ENCODE measurements at regions not wholly inside any gene's neighbourhood (a gene's known extent, or its start where the extent isn't known, plus 50 kb on each side); places are given as distances from the start of the nearest gene placed in this dataset.

- Histone ChIP-seq H3K4me3 (ENCODE audit: low read depth, low read length) (no peak overlapping the region), H3K27ac (ENCODE audit: low read depth, low read length) (no peak overlapping the region), H3K27me3 (ENCODE audit: control insufficient read depth, insufficient read depth, low read length) (no peaks in the 10 kb centered on the region), H3K9me3 (ENCODE audit: control insufficient read depth, insufficient read depth, low read length) (no peaks in the 10 kb centered on the region)
- ChIA-PET CTCF (no interaction called here), POLR2A (no interaction called here)
- TF ChIP-seq CTCF (IDR thresholded peaks at IDR 0.05; ENCODE audit: low read depth, low read length): no peak
- DNase-seq (ENCODE audit: low read depth, low spot score): no peak
These were observed 261.4 kb upstream of the USP15 start for GRCh38 chr12:61998791-61999190.

GRCh38 chr12:61999311-61999710 is 260.9 kb upstream of the USP15 start:
- ChIA-PET CTCF (no interaction called here), POLR2A (no interaction called here)
- no peak for DNase-seq (ENCODE audit: low read depth, low spot score)
- Histone ChIP-seq H3K27me3 (ENCODE audit: control insufficient read depth, insufficient read depth, low read length) (no peaks in the 10 kb centered on the region), H3K4me3 (ENCODE audit: low read depth, low read length) (no peak overlapping the region), H3K9me3 (ENCODE audit: control insufficient read depth, insufficient read depth, low read length) (no peaks in the 10 kb centered on the region), H3K27ac (ENCODE audit: low read depth, low read length) (no peak overlapping the region)
- TF ChIP-seq CTCF (IDR thresholded peaks at IDR 0.05; ENCODE audit: low read depth, low read length): no peak

DNA sequence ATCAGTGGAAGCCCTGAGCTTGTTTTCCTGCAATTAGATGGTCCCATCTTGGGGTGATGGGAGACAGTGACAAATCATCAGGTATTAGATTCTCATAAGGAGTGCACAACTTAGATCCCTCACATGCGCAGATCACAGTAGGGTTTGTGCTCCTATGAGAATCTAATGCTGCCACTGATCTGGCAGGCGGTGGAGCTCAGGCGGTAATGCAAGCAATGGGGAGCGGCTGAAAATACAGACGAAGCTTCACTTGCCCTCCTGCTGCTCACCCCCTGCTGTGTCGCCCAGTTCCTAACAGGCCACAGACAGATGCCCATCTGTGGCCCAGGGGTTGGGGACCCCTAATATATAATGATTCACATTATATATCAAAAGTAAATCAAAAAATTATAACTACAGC is 258.8 kb upstream of the USP15 start:
- no peak overlapping the region for H3K27ac ChIP-seq (ENCODE audit: low read depth, low read length)
- no peak for DNase-seq (ENCODE audit: low read depth, low spot score)
- no peak for TF ChIP-seq CTCF (IDR thresholded peaks at IDR 0.05; ENCODE audit: low read depth, low read length)
- H3K27me3 ChIP-seq (ENCODE audit: control insufficient read depth, insufficient read depth, low read length): no peaks in the 10 kb centered on the region
- ChIA-PET POLR2A (no interaction called here), CTCF (no interaction called here)
- no peaks in the 10 kb centered on the region for H3K9me3 ChIP-seq (ENCODE audit: control insufficient read depth, insufficient read depth, low read length)
- no peak overlapping the region for H3K4me3 ChIP-seq (ENCODE audit: low read depth, low read length)

DNA sequence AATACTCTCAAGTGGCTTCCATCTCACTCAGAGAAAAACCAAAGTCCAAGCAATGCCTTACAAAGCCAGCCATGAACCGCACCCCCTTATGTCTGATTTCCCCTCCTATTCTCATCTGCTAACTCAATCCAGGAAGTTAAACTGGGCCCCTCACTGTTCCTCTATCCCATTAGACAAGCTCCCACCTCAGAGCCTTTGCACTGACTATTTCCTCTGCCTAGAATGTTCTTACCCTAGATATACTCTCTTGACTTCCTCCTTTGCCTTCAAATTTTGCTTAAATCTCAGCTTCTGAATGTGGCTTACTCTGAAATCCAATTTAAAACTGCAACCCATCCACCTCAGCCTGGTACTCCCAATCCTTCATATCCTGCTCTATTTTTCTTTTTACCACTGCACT is 257.0 kb upstream of the USP15 start:
- TF ChIP-seq CTCF (IDR thresholded peaks at IDR 0.05; ENCODE audit: low read depth, low read length): no peak
- ChIA-PET POLR2A (no interaction called here), CTCF (no interaction called here)
- Histone ChIP-seq H3K27ac (ENCODE audit: low read depth, low read length) (no peak overlapping the region), H3K27me3 (ENCODE audit: control insufficient read depth, insufficient read depth, low read length) (no peaks in the 10 kb centered on the region), H3K4me3 (ENCODE audit: low read depth, low read length) (no peak overlapping the region), H3K9me3 (ENCODE audit: control insufficient read depth, insufficient read depth, low read length) (no peaks in the 10 kb centered on the region)
- DNase-seq (ENCODE audit: low read depth, low spot score): no peak

- DNase-seq (ENCODE audit: low read depth, low spot score): no peak
- CTCF ChIA-PET: no interaction called here
- no peaks in the 10 kb centered on the region for H3K9me3 ChIP-seq (ENCODE audit: control insufficient read depth, insufficient read depth, low read length)
- no peak overlapping the region for H3K4me3 ChIP-seq (ENCODE audit: low read depth, low read length)
- no peak overlapping the region for H3K27ac ChIP-seq (ENCODE audit: low read depth, low read length)
- H3K27me3 ChIP-seq (ENCODE audit: control insufficient read depth, insufficient read depth, low read length): no peaks in the 10 kb centered on the region
- POLR2A ChIA-PET: no interaction called here
- TF ChIP-seq CTCF (IDR thresholded peaks at IDR 0.05; ENCODE audit: low read depth, low read length): no peak
These were observed 256.5 kb upstream of the USP15 start for GRCh38 chr12:62003701-62004100.
